Stimulated activated CD4-positive, alpha-beta T cell treated with anti-CD3 and anti-CD28 coated beads, TNF-alpha, amount 100 ng/mL, for 1 hour (primary cell): ENCODE measurements at regions not wholly inside any gene's neighbourhood (a gene's known extent, or its start where the extent isn't known, plus 50 kb on each side); places are given as distances from the start of the nearest gene placed in this dataset.

Experiments used
- DNase-seq, 3 donors: peaks; one replicate each; pipeline ENCODE4 v3.0.0-alpha.2; 2020; ENCODE audit warnings: low read depth in 3 of 3, low spot score in 1 of 3

- DNase-seq, result no peak
These were observed 326.5 kb downstream of the FOXA2 start for GRCh38 chr20:22257912-22258311.

GRCh38 chr20:22248051-22248667, 336.2 kb downstream of the FOXA2 start:
- DNase-seq, result no peak

DNA sequence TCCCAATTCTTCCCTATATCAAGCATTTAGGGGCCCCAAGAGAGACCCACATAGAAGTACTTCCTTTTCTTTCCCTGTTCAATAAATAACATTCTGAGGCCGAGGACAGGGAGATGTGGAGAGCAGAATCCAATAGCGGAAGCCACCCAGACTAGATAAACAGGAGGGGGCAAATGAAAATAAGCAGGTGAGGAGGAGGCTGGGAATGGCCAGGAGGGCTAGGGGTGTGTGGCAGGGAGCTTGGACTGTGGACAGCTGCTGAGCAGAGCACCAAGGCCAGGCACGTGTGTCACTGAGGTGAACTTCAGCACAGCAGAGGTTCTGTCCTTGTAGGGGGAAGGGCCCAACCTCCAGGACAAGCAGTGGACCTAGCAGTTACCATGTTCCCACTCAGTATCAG, 339.2 kb downstream of the FOXA2 start:
- no peak for DNase-seq

GRCh38 chr20:22243067-22243466, 341.3 kb downstream of the FOXA2 start:
- DNase-seq, result no peak

- DNase-seq, result no peak
These were observed 342.8 kb downstream of the FOXA2 start for GRCh38 chr20:22241609-22242008.

DNA sequence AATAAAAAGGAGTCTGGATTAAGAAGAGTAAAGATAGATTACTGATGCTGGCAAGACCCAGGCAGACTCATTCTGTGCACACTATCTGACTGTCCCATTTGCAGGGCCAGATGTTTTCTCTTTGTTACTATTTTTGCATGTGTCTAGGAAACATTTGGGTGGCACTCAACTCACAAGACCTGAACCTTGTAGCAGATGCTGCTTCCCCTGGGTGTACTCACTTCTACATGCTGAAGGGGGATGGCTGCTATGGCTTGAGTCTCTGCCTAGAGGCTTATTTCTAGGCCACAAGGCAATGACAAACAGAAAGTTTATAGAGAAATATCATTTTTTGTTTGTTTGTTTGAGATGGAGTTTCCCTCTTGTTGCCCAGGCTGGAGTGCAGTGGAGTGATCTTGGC, 351.4 kb downstream of the FOXA2 start:
- DNase-seq, result no peak

GRCh38 chr20:22232473-22232872, 351.9 kb downstream of the FOXA2 start:
- no peak for DNase-seq

DNA sequence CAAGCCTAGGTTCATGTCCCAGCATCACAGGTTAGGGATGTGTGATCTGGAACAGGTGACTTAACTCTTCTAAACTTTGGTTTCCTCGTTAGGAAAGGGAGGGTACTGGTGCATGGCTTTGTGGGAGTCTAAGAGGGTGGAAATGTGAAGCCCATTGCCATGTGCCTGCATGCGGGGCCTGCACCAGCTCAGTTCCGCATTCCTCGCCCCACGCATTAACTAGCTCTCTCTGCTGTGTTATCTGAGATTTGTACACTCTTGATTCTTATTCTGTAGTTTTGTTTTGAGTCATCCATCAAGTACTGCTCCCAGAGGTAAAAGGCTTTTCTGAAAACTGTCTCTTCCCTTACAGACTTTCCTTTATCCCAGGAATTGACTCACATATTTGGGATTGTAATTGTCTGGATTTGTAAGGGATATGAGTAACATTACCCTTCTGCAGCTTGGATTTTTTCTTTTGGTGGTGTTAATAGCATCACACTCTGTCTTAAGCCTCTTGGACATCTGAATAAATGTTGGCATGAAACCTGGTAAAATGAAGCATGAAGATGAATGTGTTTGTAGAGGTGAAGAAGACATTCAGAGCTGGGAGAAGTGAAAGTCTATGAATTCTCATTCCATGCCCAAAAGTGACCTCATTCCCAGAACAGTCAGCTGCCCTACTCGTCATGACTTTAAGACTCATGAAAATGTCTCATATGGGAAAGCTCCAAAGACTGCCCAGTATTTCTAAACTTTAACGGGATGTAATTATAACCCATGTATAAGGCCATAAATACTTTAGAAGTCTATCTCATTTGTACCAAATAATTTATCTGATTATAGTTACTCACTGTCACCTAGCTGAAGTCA, 357.3 kb downstream of the FOXA2 start:
- no peak for DNase-seq

DNA sequence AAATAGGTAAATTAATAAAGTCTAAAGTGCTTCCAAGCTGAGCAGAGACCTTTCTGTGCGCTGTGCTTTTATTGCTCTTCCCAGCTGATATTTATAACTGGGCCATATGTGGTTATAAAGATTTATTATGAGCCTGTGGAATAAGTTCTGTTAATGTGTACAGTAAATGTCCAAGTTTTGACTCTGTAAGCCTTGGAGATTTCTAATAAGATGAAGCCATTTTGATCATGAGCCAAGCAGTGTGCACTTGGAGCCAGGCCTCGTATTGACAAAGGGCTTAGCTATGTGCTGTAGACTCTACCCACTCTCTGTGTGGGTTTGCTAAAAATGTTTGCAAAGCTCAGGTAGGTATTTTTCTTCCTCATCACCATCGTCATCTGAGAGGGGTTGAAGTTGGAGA, 361.1 kb downstream of the FOXA2 start:
- no peak for DNase-seq

- no peak for DNase-seq
These were observed 366.5 kb downstream of the FOXA2 start for GRCh38 chr20:22217712-22218352.

DNA sequence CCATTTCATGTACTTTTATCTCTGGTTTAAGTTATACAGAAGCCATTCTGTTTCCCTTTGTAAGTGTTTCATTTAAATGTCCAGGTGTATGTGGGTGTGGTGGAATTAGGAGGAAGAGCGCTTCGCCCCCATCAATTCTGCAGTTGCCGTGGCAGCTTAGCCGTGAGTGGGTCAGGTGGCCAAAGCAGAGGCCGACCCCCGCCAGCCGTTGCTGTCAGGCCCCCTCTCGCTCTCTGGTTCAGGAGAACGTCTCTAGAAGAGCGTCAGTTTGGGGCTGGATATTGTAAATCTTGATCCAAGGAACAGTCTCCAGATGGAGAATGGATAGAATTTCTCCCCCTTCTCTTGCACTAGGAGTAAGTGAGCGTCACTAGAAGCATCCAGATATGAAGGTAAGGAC, 367.4 kb downstream of the FOXA2 start:
- DNase-seq, result no peak

- DNase-seq, result no peak
These were observed 370.1 kb downstream of the FOXA2 start for GRCh38 chr20:22214296-22214695.

GRCh38 chr20:22213271-22213670, 371.1 kb downstream of the FOXA2 start:
- no peak for DNase-seq

DNA sequence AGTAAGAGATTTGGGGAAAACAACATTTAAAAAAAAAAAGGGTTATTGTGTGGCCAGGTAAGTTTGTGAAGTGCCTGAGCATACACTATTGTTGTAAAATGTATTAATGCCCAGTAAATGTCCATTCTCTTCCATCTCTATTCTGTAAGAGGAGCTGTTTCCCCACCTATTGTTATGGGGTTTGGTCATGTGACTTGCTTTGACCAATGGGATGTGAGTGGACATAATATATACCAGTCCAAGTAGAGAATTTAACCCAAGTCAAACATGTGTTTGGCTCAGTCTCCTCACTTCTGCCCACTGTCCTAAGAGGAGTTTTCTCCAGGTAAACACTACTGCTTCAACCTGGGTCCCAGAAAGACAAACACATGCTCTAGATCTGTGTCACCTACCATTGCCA, 377.1 kb downstream of the FOXA2 start:
- DNase-seq, result no peak

GRCh38 chr20:22204801-22205200, 379.6 kb downstream of the FOXA2 start:
- DNase-seq, result no peak

- DNase-seq, result no peak
These were observed 402.2 kb downstream of the FOXA2 start for GRCh38 chr20:22182148-22182547.

DNA sequence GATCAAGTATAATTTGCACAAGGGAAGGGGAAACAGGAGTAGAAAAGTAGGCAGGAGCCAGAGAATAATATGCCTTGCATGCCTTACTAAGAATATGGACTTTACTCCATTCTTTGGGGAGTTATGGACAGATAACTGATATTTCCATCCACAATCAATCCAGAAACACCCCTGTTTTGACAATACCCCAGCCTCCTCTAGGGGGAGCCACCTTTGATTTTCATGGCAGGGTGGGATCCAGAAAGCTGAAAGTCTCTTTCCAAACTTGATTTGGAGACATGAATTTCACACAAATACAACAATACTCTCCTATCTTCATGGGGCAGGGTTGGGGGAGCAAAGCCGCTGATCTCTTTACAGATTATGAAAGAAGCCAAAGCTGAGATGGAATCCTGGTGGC, 404.1 kb downstream of the FOXA2 start:
- DNase-seq, result no peak

- no peak for DNase-seq
These were observed 424.2 kb downstream of the FOXA2 start for GRCh38 chr20:22160101-22160652.

GRCh38 chr20:22159276-22159675, 425.1 kb downstream of the FOXA2 start:
- no peak for DNase-seq

DNA sequence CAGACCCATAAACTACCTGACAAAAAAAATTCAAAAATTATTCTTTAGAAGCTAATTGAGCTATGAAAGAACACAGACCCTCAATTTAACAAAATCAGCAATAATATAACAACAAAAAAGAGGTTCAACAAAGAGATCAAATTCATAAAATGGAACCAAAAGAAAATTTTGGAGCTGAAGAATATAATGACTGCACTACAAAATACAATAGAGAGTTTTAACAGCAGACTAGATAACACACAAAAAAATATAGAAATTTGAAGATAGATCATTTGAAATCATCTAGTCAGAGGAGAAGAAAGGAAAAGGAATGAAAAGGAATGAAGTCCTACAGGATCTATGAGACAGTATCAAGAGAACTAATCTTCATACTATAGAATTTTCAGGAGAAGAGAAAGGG, 422.1 kb downstream of the PAX1 start:
- DNase-seq, result no peak

GRCh38 chr20:22106308-22106938, 401.0 kb downstream of the PAX1 start:
- DNase-seq, result no peak

DNA sequence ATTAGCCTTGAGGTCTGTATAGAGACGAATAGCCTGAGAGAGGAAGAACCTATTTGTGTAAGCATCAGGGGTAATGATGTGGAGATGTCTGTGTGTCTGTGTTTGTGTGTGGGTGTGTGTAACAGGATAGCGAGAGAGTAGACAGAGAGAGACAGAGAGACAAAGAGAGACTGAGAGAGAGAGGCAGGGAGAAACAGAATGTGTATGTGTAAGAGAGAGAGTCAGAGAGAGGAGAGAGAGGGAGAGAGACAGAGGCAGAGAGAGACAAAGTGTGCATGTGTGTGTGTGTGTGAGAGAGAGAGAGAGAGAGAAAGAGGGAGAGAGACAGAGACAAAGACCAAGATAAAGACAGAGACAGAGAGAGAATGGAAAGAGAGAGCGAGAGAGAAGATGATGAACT, 396.1 kb downstream of the PAX1 start:
- no peak for DNase-seq
